ENCODE measurements at regions not wholly inside any gene's neighbourhood (a gene's known extent, or its start where the extent isn't known, plus 50 kb on each side); places are given as distances from the start of the nearest gene placed in this dataset.

- TF ChIP-seq EGR1 (IDR thresholded peaks at IDR 0.05; ENCODE audit: borderline replicate concordance, low read depth, low read length) (peak; percentile 93), BACH1 (IDR thresholded peaks at IDR 0.05; ENCODE audit: low read length) (no peak), CHD1 (IDR thresholded peaks at IDR 0.05; ENCODE audit: low read depth, low read length) (no peak), BRCA1 (IDR thresholded peaks at IDR 0.05; ENCODE audit: low read depth, low read length) (no peak), KDM1A (IDR thresholded peaks at IDR 0.05; ENCODE audit: borderline replicate concordance, low read length) (no peak), NANOG (IDR thresholded peaks at IDR 0.05; ENCODE audit: insufficient read depth, low read depth, low read length, poor library complexity, severe bottlenecking) (no peak), HDAC6 (IDR thresholded peaks at IDR 0.05; ENCODE audit: low read depth, low read length) (no peak), EZH2 (IDR thresholded peaks at IDR 0.05; ENCODE audit: low read depth, low read length, severe bottlenecking) (peak; percentile 20)
- TF ChIP-seq, protein P1, sequence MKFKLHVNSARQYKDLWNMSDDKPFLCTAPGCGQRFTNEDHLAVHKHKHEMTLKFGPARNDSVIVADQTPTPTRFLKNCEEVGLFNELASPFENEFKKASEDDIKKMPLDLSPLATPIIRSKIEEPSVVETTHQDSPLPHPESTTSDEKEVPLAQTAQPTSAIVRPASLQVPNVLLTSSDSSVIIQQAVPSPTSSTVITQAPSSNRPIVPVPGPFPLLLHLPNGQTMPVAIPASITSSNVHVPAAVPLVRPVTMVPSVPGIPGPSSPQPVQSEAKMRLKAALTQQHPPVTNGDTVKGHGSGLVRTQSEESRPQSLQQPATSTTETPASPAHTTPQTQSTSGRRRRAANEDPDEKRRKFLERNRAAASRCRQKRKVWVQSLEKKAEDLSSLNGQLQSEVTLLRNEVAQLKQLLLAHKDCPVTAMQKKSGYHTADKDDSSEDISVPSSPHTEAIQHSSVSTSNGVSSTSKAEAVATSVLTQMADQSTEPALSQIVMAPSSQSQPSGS (IDR thresholded peaks at IDR 0.05; ENCODE audit: low read length) = no peak
Measured at GRCh38 chr7:42493436-42494198, 256.6 kb upstream of the GLI3 start (continued).

Measured in H1 (cell line).